Smooth muscle cell (in vitro differentiated cells): ENCODE measurements at regions not wholly inside any gene's neighbourhood (a gene's known extent, or its start where the extent isn't known, plus 50 kb on each side); places are given as distances from the start of the nearest gene placed in this dataset.

Source experiments
- DNase-seq: peaks from one replicate; lab custom pipeline; 2025; ENCODE audit not compliant: unreplicated experiment; lab: John Stamatoyannopoulos, UW
- H2AFZ ChIP-seq: fragments of 200-600 bp; sonication (generic); 2 replicates; pipeline ENCODE4 v1.6.0; 2016; ENCODE audit warnings: antibody characterized with exemption, low read depth, mild to moderate bottlenecking
- H3F3A ChIP-seq: fragments of 200-600 bp; sonication (generic); 2 replicates; pipeline ENCODE4 v1.6.0; 2017; ENCODE audit warnings: antibody characterized with exemption, low read depth
- H3K27ac ChIP-seq: fragments of 200-600 bp; sonication (generic); 2 replicates; pipeline ENCODE4 v1.5.1; 2016; ENCODE audit warnings: low read depth, mild to moderate bottlenecking
- H3K27me3 ChIP-seq: fragments of 200-600 bp; sonication (generic); 2 replicates; pipeline ENCODE4 v1.6.1; 2016; ENCODE audit warnings: low read depth, mild to moderate bottlenecking
- H3K36me3 ChIP-seq: fragments of 200-600 bp; sonication (generic); 2 replicates; pipeline ENCODE4 v1.5.1; 2016; ENCODE audit warnings: low read depth
- H3K4me1 ChIP-seq: fragments of 200-600 bp; sonication (generic); 2 replicates; pipeline ENCODE4 v1.5.1; 2016; ENCODE audit warnings: low read depth
- H3K4me2 ChIP-seq: fragments of 200-600 bp; sonication (generic); 2 replicates; pipeline ENCODE4 v1.6.0; 2016; ENCODE audit warnings: mild to moderate bottlenecking
- H3K4me3 ChIP-seq: fragments of 200-600 bp; sonication (generic); 2 replicates; pipeline ENCODE4 v1.5.1; 2016; ENCODE audit warnings: mild to moderate bottlenecking
- H3K79me2 ChIP-seq: fragments of 200-600 bp; sonication (generic); 2 replicates; pipeline ENCODE4 v1.6.0; 2016; ENCODE audit warnings: low read depth, mild to moderate bottlenecking
- H3K9ac ChIP-seq: fragments of 200-600 bp; sonication (generic); 2 replicates; pipeline ENCODE4 v1.6.0; 2016; ENCODE audit warnings: low read depth
- H3K9me3 ChIP-seq: fragments of 200-600 bp; sonication (generic); replicated peaks from 2 replicates; pipeline ENCODE4 v1.5.1; 2016; ENCODE audit warnings: low read depth
- H4K20me1 ChIP-seq: fragments of 200-600 bp; sonication (generic); 2 replicates; pipeline ENCODE4 v1.6.0; 2016; ENCODE audit warnings: low read depth
- WGBS: methylation state at CpG from one replicate; pipeline ENCODE4 v1.1.7; 2016; ENCODE audit warnings: low lambda C conversion rate; 5-methylcytosine and 5-hydroxymethylcytosine counted together
- TF ChIP-seq, protein P1 (sequence below): fragments of 200-600 bp; sonication (generic); IDR thresholded peaks from 2 replicates; pipeline ENCODE4 v1.5.1; 2017; ENCODE audit warnings: borderline replicate concordance, mild to moderate bottlenecking, antibody characterized with exemption; ENCODE audit not compliant: insufficient read depth, poor library complexity, severe bottlenecking

DNA sequence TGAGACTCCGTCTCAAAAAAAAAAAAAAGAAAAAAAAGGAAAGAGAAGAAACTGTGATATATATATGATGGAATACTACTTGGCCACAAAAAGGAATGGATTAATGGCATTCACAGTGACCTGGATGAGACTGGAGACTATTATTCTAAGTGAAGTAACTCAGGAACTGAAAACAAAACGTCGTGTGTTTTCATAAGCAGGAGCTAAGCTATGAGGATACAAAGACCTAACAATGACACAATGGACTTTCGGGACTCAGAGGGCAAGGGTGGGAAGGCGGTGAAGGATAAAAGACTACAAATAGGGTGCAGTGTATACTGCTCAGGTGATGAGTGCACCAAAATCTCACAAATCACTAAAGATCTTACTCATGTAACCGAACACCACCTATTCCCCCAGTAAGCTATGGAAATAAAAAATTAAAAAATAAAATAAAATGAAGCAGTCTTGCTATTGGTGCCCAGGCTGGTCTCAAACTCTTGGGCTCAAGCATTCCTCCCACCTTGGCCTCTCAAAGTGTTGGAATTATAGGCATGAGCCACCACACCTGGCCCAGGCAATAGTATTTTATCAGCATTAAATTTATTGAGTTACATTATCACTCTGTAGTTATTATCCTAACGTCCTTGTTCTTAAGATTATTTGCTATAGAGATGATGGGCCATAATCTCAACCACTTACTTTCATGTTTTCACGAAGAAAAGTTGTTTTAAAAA is 71.5 kb upstream of the GPBP1 start:
- Histone ChIP-seq H3K36me3 (no peaks in the 10 kb centered on the region), H3K9me3 (no peaks in the 10 kb centered on the region), H3K4me3 (no peak overlapping the region), H3K79me2 (no peaks in the 10 kb centered on the region), H4K20me1 (no peaks in the 10 kb centered on the region), H3K4me1 (no peaks in the 10 kb centered on the region), H3K4me2 (no peak overlapping the region), H2AFZ (no peak overlapping the region), H3F3A (no peaks in the 10 kb centered on the region), H3K27me3 (no peaks in the 10 kb centered on the region), H3K27ac (no peak overlapping the region), H3K9ac (no peak overlapping the region)
- WGBS: 90% methylated on average over 8 of the region's 8 CpGs
- TF ChIP-seq, protein P1, sequence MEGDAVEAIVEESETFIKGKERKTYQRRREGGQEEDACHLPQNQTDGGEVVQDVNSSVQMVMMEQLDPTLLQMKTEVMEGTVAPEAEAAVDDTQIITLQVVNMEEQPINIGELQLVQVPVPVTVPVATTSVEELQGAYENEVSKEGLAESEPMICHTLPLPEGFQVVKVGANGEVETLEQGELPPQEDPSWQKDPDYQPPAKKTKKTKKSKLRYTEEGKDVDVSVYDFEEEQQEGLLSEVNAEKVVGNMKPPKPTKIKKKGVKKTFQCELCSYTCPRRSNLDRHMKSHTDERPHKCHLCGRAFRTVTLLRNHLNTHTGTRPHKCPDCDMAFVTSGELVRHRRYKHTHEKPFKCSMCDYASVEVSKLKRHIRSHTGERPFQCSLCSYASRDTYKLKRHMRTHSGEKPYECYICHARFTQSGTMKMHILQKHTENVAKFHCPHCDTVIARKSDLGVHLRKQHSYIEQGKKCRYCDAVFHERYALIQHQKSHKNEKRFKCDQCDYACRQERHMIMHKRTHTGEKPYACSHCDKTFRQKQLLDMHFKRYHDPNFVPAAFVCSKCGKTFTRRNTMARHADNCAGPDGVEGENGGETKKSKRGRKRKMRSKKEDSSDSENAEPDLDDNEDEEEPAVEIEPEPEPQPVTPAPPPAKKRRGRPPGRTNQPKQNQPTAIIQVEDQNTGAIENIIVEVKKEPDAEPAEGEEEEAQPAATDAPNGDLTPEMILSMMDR: no peak
- no peak for DNase-seq

DNA sequence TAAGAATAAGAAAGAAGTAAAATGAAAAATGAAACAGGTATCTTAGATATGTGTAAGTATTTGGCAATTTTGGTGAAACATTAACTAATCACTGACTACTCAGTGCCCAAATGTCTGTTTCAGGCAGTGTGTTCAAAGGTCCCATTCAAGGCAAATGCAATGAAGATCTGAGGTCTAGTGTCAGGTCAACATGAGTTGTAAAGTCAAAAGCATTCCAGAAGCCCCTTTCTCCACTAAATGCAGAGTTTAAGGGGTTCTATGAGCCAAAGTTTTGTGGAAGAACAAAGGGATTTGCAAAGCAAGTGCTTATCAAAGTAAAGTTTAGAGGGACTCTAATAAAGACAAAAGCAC is 71.0 kb upstream of the GPBP1 start:
- Histone ChIP-seq H3K79me2 (no peaks in the 10 kb centered on the region), H4K20me1 (no peaks in the 10 kb centered on the region), H3K27me3 (no peaks in the 10 kb centered on the region), H3K36me3 (no peaks in the 10 kb centered on the region), H3F3A (no peaks in the 10 kb centered on the region), H3K4me3 (no peak overlapping the region), H3K9me3 (no peaks in the 10 kb centered on the region), H3K4me1 (no peaks in the 10 kb centered on the region), H2AFZ (no peak overlapping the region), H3K4me2 (no peak overlapping the region), H3K9ac (no peak overlapping the region), H3K27ac (no peak overlapping the region)
- no peak for DNase-seq
- TF ChIP-seq, protein P1: no peak

DNA sequence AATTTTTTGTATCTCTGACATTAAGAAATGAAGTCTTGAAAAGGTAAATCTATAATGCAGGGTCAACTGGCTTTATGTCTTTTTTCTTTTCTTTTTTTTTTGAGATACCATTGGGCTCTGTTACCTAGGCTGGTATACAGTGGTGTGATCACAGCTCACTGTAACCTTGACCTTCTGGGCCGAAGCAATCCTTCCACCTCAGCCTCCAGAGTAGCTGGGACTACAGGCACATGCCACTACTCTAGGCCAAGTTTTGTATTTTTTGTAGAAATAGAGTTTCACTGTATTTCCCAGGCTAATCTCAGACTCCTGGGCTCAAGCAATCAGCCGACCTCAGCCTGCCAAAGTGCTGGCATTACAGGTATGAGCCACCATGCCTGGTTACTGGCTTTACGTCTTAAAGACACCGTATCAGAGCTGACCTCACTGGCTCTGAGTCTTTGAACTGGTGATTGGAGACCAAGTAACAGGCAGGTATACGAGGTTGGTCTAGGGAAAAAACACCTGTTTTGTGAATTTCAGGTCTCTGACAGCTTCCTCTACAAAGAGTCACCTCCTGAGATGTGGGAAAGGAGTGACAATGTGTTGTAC is 70.4 kb upstream of the GPBP1 start:
- no peak overlapping the region for H3K4me2 ChIP-seq
- H3F3A ChIP-seq: no peaks in the 10 kb centered on the region
- no peaks in the 10 kb centered on the region for H4K20me1 ChIP-seq
- WGBS: 94% methylated on average over 5 of the region's 5 CpGs
- H3K9ac ChIP-seq: no peak overlapping the region
- H3K4me3 ChIP-seq: no peak overlapping the region
- no peaks in the 10 kb centered on the region for H3K4me1 ChIP-seq
- no peaks in the 10 kb centered on the region for H3K27me3 ChIP-seq
- H3K36me3 ChIP-seq: no peaks in the 10 kb centered on the region
- TF ChIP-seq, protein P1: no peak
- no peak overlapping the region for H3K27ac ChIP-seq
- no peaks in the 10 kb centered on the region for H3K9me3 ChIP-seq
- no peak overlapping the region for H2AFZ ChIP-seq
- no peak for DNase-seq
- H3K79me2 ChIP-seq: no peaks in the 10 kb centered on the region

DNA sequence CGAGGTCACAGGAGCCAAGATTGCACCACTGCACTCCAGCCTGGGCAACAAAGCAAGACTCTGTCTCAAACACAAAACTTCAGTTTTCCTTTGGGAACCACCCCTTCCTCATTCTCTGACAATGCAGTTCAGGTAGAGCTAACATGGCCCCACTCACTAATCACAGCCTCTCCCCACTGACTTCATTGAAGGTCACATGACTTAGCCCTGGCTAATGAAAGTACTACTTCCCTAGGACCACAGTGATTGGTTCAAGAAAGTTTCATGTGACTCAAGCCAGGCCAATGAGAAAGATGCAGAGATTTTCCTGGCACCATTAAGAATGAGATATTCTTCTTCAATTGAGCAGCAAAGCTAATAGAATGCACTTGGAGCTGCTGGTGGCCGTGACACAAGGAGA is 67.2 kb upstream of the GPBP1 start:
- WGBS: 94% methylated on average over 2 of the region's 2 CpGs
- H3K79me2 ChIP-seq: no peaks in the 10 kb centered on the region
- H3K4me3 ChIP-seq: no peak overlapping the region
- no peak overlapping the region for H2AFZ ChIP-seq
- H3K27me3 ChIP-seq: no peaks in the 10 kb centered on the region
- no peaks in the 10 kb centered on the region for H3K9me3 ChIP-seq
- no peak overlapping the region for H3K9ac ChIP-seq
- TF ChIP-seq, protein P1: no peak
- no peaks in the 10 kb centered on the region for H3K36me3 ChIP-seq
- no peak overlapping the region for H3K4me2 ChIP-seq
- no peak for DNase-seq
- no peaks in the 10 kb centered on the region for H4K20me1 ChIP-seq
- H3F3A ChIP-seq: no peaks in the 10 kb centered on the region
- no peak overlapping the region for H3K27ac ChIP-seq
- no peaks in the 10 kb centered on the region for H3K4me1 ChIP-seq
